GM12865 (cell line): ENCODE measurements at regions not wholly inside any gene's neighbourhood (a gene's known extent, or its start where the extent isn't known, plus 50 kb on each side); places are given as distances from the start of the nearest gene placed in this dataset.

Experiments
- DNase-seq: peaks from one replicate; pipeline ENCODE4 v3.0.0; 2010; ENCODE audit warnings: low read depth
- H3K4me3 ChIP-seq: 2 replicates; pipeline ENCODE4 v1.5.1; 2011; ENCODE audit warnings: mild to moderate bottlenecking, low read depth, low read length, control low read depth
- CTCF ChIP-seq: IDR thresholded peaks from 2 replicates; pipeline ENCODE4 v1.5.1; 2011; ENCODE audit warnings: low read length, control low read depth, low read depth, inconsistent platforms; ENCODE audit not compliant: insufficient read depth; ENCODE audit errors: missing control alignments

- no peak for DNase-seq
- TF ChIP-seq CTCF = no peak
- H3K4me3 ChIP-seq = no peak overlapping the region
Observed at GRCh38 chr7:94161476-94161875, 157.3 kb upstream of the BET1 start.

- TF ChIP-seq CTCF = no peak
- DNase-seq = no peak
Observed at GRCh38 chr7:94169682-94170081, 165.5 kb upstream of the BET1 start.

GRCh38 chr7:94170836-94171235 is 166.7 kb upstream of the BET1 start:
- no peak overlapping the region for H3K4me3 ChIP-seq
- no peak for TF ChIP-seq CTCF
- peak; percentile 52 for DNase-seq

More at GRCh38 chr7:94169682-94170081, 165.5 kb upstream of the BET1 start:
- H3K4me3 ChIP-seq = no peak overlapping the region

GRCh38 chr7:94173436-94173835 is 169.3 kb upstream of the BET1 start:
- DNase-seq = no peak
- no peak overlapping the region for H3K4me3 ChIP-seq
- no peak for TF ChIP-seq CTCF

GRCh38 chr7:94174375-94174774 is 170.2 kb upstream of the BET1 start:
- DNase-seq = no peak
- no peak overlapping the region for H3K4me3 ChIP-seq
- no peak for TF ChIP-seq CTCF

GRCh38 chr7:94174956-94175355 is 170.8 kb upstream of the BET1 start:
- TF ChIP-seq CTCF = no peak
- no peak overlapping the region for H3K4me3 ChIP-seq
- DNase-seq = no peak

GRCh38 chr7:94176694-94177200 is 172.6 kb upstream of the BET1 start:
- no peak for DNase-seq
- TF ChIP-seq CTCF = no peak
- H3K4me3 ChIP-seq = no peak overlapping the region
